Stimulated activated CD8-positive, alpha-beta memory T cell treated with anti-CD3 and anti-CD28 coated beads, Interleukin-15, amount 100 ng/mL, for 1 hour (primary cell): ENCODE measurements at regions not wholly inside any gene's neighbourhood (a gene's known extent, or its start where the extent isn't known, plus 50 kb on each side); places are given as distances from the start of the nearest gene placed in this dataset.
"Not testable (repeated sequence)": the region's sequence is repeated elsewhere in the genome, so short reads cannot be mapped to it uniquely, and the experiment has no call there.

Experiments
- DNase-seq: peaks from one replicate; pipeline ENCODE4 v3.0.0-alpha.2; 2020; ENCODE audit warnings: low read depth

DNA sequence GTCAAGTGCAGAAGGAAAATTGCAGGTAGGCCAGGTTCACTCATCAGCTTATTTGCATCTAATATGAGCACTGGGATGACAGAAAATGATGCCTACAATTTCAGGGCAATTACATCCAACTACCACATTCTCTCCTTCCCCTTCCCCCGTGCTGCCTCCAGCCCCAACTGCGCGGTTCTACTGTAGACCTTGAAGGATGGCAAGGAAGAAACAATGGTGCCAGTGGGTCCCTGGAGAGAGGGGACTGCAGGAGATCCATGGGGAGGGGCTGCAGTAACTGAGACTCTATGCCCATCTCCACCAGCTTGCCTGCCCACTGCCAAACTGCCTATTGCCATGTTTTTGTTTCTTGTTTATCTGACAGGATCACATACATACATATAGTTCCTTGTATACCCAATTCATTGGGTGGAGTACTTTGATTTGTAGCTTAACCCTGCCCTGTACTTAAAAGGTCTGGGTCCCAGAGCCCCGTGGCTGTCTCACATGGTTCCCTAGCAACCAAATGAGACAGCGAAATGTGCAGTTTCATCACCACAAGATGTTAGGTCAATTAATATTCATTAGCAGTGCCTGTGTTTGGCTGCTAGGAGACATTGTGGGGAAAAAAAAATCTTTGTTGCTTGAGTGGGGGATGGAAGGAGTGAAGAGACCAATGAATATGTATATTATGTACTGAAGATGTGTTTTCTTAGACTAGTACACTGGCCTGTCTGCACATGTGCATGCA lies 253.5 kb upstream of the PLET1 start:
- no peak for DNase-seq

DNA sequence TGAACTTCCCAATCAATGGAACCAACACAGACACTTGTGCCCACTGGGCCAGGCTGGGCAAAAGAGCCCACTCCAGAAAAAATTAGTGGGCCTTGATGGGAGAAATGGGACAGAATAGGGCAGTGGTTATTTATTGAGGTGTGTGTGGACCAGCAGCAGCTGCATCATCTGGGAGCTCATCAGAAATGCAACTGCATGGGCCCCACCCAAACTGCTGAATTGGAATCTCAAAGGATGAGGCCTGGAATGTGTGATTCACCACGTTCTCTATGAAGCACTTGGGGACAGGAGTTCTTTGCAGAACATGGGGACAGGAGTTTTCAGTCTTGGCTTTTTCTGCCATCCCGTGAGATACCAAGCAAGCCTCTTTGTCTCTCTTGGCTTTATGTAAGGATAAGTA lies 255.6 kb upstream of the PLET1 start:
- no peak for DNase-seq

DNA sequence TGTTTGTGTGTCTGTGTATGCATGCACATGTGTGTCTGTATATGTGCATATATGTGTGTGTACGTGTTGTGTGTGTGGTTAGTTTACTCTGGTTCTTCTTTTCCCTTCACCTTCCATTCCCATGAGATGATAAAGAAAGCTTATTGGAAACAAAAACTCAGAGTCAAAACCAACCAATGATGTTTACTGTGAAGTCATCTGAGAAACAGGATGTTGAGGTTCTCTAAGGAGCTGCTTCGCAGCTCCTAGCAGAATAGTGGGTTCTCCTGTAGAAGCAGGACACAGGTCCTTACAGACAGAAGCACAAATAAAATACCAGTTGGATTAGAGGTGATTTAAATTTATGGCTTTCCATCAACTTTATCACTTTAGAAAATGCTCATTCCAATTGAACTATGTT lies 256.1 kb upstream of the PLET1 start:
- DNase-seq: no peak

DNA sequence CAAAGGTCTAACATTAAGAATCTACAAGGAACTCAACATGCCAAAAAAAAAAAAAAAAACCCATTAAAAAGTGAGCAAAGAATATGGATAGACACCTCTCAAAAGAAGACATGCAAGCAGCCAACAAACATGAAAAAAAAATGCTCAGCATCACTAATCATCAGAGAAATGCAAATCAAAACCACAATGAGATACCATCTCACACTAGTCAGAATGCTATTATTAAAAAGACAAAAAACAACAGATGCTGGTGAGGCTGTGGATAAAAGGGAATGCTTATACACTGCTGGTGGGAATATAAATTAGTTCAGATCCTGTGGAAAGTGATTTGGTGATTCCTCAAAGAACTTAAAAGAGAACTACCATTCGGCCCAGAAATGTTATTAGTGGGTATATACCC lies 257.7 kb upstream of the PLET1 start:
- no peak for DNase-seq

DNA sequence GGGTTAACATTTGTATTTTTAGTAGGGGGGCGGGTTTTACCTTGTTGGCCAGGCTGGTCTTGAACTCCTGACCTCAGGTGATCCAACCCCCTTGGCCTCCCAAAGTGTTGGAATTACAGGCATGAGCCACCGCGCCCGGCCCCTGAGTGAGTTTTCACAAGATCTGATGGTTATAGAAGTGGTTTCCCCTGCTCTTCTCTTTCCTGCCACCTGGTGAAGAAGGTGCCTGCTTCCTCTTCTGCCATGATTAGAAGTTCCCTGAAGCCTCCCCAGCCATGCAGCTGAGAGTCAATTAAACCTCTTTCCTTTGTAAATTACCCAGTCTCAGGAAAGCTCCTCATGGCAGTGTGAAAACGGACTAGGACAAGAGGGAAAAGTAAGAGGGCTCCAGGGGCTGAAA lies 259.1 kb upstream of the PLET1 start:
- no peak for DNase-seq

DNA sequence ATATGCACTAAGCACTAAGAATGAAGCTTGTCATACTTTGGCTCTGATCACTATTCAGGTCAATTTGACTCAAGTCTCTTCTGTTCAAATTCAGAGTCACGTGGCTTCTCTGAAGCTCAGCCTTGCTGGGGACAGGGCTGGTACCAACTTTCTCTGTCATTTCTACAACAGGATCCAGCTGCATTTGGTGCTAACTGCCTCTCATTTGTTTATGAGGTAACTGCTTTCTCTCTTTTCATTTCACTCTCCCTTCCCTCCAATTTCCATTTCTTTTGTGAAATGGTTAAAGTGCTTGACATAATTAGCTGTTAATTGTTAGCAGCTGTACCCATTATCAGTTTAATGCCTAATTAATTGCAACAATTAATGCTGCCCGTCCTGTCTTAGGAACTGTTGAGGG lies 259.7 kb upstream of the PLET1 start:
- no peak for DNase-seq

DNA sequence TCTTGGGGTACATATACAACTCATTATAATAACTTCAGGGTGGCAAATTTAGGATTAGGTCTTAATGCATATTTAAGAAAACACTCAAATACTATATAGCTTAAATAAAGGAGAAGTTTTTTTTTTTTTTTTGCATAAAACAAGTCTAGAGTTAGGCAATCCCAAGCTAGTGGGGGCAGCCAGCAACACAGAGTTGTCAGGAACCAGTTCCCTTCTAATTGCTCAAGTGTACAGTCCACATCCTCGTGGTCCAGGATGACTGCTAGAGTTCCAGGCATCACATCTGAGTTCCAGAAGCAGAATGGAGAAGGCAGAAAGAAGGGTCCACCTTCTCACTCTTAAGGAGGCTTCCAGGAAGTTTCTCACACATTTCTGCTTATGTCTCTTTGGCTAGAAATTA lies 261.9 kb upstream of the PLET1 start:
- DNase-seq: no peak

DNA sequence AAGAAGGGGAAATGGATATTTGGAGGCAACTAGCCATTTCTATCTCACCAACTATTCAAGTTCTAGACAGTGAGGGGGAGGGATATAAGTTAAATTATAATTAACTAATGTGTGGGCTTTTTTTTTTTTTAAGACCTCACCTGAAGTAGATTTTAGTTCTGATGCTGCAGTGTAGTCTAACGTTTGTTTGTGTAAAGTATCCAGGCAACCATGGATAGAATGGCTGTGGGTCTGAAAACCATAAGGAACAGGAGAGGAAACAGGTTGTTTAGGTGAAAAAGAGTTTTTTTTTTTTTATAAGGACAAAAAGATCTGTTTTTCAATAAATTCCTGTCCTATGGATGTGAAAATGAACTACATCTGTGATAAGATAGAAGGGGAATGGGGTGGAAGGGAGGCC lies 262.4 kb upstream of the PLET1 start:
- no peak for DNase-seq

DNA sequence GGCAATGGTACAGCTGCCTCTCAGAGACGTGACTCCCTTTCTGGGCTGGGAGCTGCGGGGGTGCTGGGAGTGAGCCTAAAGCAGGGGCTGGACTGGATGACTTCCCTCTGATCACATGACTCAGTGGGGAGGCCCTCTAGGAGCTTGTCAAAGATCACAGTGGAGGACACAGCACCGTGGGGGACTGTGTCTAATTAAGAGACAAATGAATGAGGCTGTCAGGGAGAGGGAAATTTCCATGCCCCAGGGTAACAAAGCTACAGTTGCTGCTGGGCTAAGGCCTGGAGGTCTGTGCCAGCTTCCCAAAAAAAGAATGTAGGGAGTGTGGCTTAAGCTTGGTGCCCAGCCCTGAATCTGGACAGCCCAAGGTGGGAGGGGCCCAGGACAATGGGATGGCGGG lies 262.8 kb upstream of the PLET1 start:
- DNase-seq: no peak

DNA sequence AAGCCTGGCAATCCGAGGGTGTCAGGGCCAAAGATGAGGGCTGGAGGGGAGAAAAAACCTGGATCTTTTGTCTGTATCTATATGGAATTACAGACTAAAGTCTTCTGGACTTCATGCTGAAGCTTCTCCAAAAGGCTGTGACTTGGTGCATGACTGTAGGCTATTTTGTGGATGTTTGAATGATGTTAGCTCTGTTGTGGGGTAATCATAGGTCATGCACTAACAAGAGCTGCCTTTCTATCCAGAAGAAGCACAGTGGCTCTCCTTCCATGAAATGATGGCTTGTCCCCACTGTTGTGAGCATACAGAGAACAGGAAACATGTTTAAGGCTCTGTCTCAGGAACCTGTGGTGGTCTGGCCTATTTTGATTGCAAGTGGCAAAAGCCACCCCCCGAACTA lies 263.3 kb upstream of the PLET1 start:
- DNase-seq: no peak

DNA sequence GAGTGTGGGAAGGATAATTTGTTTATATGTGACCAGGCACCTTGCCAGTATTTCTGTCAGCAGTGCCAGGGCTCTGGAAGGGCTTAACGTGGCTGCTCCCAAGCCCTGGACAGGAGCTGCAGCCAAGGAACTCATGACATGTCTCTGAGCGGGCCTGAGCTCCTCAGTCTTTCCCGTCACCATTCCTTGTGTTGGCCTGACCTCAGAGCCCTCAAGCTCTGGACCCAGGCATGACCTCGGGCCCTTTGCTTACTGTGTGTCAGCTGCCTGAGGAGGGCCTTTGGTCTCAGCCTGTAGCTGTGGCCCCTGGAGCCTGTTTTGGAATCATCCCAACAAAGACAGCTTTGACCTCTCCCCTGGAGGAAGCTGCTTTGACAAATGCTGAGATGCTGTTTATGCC lies 264.1 kb upstream of the PLET1 start:
- no peak for DNase-seq

DNA sequence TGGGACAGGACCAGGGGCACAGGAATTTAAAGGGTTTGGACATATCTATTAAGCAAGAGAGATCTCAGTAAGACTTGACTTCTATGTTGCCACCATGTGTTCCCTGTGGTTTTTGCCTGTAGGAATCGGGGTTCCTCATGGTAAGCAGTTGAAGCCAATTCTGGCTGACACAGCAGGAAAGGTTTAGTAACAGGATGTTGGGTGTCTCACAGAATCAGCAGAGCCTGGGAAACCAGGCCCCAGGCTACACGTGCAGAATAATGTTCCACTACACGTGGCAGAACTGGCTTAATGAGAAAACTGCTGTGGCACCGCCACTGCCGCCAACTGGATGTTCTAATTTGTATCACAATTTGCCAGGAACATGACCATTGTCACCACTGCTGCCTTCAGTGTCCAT lies 264.6 kb upstream of the PLET1 start:
- DNase-seq: no peak

DNA sequence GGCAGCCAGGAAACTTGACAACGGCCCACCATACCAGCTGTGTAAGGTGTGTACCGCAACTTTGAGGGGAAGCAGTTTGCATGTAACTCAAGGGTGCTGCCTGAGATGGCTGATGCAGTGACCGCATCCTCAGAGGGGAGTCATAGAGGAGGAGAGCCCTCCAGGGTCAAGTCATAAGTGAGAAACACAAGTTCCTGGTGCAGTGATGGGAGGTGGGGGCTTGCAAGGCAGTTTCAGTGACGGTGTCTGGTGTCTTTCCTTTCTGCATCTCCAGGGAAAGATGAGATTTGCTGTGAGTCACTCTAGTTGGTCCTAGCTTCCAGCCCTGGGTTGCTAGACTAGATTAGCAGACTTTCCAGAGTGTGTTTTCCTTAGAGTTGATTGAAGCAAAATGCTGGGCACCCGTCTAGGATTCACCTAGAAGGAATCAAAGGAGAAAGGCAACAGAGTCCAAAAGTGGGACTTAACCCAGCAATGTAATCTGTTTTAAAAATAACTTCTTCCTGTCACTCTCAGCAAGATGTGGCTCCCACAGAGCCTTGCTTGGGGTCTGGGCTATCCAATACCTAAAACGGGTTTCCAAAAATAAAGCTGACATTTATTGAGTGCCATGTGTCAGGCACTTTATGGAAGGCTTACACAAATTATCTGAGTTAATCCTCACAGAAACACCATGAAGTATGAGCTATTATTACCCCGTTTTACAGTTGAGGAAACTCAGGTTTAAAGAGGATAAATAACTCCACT lies 265.4 kb upstream of the PLET1 start:
- DNase-seq: no peak

DNA sequence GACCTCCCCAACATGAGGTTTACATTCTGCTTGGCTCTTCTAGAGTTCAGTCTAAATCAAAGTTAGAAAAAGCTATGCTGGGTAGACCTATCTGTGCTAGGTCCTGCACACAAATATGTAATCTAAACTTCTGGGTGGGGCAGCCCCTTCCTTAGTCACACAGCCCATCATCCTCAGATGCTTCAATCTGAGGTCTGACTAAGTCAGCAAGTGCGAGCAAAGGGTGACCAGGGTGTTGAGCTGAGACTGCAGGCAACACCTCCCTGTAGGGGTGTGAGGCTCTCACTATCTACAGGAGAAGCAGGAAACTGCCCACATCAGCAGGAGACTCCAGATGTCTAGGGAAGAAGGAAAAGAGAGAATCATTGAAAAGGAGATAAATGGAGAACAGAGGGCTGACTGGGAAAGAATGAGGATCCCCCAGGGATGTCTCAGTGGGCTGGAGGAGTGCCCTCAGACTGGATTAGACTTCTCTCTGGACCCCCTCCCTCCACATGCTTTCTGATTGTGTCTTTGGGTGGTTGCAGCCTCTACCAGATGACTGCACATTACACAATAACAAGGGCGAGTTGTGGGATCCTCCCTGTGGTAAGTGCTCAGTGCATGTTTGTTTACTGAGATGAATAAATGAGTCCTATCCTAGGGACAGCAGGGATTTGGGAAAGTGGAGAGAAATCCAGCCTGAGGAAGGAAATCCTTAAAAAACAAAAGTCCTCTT lies 266.2 kb upstream of the PLET1 start:
- DNase-seq: no peak

DNA sequence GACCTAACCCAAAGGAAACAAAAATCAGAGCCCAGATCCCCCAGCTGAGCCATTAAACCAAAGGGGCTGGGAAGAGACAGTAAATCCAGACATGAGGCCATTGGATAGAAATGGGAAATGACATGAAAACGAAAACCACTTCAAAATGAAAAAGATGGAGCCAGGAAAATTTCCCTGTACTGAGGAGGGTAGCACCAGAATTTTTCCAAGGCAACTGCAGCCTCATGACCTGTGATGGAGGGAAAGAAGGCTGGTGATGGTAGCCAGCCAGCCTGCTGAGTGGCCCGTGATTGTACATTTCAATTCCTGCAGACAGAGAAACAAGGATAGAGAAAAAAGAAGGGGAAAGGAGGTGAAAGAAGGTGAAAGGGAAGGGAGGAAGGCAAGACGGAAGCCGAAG lies 268.4 kb upstream of the PLET1 start:
- no peak for DNase-seq

DNA sequence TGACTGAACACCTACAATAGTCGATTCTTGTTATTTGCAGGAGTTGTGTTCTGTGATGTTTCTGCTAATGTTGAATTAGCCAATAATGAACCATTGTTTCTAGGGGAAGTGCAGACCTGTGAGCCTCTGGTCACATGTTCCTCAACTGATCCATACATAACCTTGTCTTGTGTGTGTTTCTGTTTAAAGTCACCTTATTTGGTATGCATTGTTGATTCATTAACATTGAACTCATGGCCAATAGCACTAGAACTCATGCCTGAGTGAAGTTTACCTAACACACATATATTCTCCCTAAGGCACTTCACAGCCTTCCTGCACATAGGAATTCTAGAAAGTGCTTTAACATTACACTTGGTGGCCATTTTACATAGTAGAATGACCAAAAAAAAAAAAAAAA lies 271.8 kb upstream of the PLET1 start:
- DNase-seq: no peak

DNA sequence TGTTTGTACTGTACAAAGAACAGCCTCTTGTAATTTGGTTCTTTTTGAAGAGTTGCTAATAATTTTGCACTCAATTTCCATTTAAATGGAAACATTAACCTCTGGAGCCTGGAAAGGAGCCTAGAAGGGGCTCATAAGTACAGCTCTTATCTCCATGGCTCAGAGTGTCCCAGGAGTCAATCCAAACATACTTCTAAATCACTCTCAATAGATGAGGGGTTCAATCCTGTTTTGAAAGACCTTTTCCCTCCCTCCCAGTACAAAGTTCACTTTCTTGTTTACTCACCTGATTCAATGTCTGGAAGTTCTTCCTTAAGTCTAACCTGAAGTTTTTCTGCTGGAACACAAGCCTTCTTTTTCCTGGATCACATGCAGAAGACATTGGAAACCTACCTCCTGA lies 273.0 kb upstream of the PLET1 start:
- DNase-seq: no peak

DNA sequence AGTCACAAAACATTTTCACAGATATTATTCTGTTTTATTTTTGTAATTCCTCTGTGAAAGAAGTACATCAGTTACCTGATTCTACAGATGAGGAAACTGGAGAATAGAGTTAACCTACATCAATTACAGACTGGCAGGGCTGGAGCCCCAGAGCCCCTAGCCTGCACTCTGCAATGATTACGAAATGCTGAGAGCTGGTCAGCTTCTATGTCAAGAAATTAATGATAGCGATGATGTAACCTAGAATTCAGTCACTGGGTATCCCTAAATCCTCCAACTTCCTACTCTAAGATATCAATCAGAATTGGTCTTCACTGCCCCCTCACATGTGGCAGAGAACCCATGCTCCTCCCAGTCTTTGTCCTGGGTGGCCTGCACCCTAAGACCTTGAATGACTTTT lies 273.5 kb upstream of the PLET1 start:
- DNase-seq: no peak

DNA sequence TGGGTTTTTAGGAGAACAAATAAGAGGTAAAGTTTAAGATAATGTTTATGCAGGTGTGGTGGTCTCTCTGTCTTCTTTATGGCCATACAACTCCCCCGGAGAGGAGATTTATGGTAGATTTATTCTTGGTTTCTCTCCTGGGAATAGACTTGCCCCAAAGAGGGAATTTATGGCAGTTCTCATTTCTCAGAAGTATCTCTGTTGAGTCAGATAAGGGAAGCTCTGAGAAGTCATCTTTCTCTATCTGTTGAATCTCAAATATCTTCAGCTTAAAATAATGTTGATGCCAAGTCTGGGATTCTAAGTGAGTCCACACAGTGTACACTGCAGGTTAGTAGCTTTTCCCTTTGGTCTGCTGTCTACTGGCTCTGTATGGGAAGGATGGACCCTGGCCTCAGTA lies 276.4 kb upstream of the PLET1 start:
- no peak for DNase-seq

DNA sequence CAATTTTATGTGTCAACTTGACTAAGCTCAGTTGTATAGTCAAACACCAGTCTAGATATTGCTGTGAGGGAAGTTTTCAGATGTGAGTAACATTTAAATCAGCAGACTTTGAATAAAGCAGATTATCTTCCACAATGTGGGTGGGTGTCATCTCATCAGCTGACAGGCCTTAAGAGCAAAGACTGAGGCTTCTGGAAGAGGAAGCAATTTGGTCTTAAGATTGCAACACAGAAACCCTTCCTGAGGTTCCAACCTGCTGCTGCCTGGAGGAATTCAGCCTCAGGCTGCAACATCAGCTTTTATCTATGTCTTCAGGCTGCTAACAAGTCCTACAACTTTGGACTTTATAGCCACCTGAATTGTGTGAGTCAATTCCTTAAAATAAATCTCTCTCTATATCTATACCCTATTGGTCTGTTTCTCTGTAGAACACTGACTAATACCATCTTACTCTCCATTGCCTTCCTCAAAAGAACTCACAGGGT lies 277.2 kb upstream of the PLET1 start:
- no peak for DNase-seq

DNA sequence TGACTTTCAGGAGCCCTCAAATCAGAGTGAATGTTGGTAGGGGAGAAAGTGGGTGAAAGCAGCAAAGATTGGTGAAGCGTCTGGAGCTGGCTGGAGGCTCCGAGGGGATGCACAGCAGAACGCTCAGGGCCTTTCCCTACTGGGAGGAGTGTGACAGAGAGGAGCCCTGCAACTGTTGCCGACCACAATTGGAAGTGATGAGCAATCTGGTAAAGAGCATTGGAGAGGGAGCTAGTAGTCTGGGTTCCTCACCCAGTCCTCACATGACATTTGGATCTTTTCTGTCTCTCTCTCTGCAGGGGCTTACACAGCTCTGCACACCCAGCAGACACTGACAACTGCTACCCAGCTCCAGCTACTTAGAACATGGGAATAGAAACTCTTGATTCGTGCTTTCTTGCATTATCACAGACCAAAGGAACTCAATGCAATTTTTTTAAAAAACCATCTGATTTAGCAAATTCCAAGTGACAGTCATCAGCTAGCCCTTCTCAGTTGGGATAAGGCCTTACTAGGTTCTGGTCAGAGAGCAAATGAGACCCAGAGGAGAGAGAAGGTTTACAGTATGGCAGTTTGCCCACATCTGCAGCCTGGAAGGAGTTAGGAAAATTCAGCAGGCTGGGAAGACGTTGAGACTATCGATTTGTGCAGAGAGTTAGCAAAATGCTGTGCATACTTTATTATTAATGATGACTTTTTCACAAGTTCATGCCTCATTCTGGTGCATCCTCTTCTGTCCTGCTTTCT lies 278.0 kb upstream of the PLET1 start:
- DNase-seq: no peak

DNA sequence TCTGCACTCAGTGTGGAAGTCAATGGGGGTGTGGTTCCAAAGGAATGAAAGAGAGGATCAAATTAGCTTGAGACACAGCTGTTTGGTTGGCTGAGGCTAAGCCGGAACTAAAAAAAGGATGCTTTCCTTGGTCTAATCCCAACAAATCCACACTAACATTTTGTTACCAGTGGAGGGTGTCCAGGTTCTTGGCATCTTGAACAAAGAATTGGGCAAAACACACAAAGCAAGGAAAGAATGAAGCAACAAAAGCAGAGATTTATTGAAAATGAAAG lies 278.6 kb upstream of the PLET1 start:
- not testable (repeated sequence) for DNase-seq

DNA sequence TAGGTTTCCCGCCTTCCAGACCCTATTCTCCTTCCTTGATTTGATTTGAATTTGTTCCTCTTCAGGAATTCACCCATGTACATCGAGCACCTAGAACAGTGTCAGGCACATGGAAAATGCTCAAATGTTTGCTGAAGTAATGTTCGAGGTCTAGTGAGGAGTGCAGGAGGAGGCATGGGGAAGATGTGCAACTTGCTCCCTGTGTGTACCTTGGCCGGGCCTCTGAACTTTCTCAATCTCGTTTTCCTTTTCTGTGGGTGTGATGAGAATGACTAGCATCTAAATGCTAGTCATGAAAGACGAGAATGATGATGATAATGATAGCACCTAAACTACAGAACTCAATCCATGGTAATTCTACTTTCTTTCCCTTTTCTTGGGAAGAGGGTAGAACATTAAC lies 279.1 kb upstream of the PLET1 start:
- no peak for DNase-seq
